T47D (cell line): ENCODE measurements at regions not wholly inside any gene's neighbourhood (a gene's known extent, or its start where the extent isn't known, plus 50 kb on each side); places are given as distances from the start of the nearest gene placed in this dataset.

Source experiments
- DNase-seq, 2 experiments: peaks; one replicate each; pipeline versions ENCODE4 v3.0.0 to v3.0.0-alpha.2; 2011 to 2012; ENCODE audit warnings: low read depth in 1 of 2, low spot score in 1 of 2
- JUND ChIP-seq: IDR thresholded peaks from 2 replicates; pipeline ENCODE4 v1.6.1; 2012; ENCODE audit warnings: low read depth
- in situ Hi-C: cut with HindIII; loops from 2 replicates; pipeline ENCODE4 v1.10.0; 2016; ENCODE audit warnings: low sequenced_read_pairs, low pct_unique_long_range_greater_than_20kb

DNA sequence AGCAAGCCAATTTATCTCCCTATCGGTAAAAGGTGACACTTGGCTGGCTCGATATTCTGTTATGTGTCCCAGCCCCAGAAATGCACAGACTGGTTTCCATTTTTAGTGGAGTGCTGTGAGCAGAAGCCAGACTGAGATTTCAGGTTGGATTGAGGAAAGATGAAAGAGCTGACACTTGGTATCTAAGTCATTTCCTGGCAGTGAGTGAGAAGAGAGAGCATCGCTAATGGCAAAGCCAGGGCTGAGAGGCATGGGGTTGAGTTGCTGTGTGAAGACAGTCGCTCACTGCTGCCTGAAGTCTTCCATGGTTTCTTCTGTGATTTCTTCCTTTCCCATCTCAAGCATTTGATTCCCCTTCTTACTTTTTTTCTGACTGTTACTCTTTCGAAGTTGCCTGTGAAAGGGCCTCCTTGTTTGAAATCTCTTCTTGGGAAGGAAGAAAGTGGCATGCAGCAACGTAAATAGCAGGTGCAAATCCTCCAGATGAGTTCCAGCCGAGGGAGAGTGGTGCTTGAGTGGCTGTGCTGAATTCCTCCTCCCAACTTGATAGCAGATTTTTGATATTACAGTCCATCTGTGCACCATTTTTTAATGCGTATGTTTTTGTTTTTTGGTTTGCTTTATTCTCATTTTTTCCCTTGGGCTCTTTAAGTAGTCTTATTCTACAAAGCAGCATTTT, 109.2 kb upstream of the LIMCH1 start:
- TF ChIP-seq JUND: no peak
- DNase-seq: no peak
- in situ Hi-C loops: no loop called here

DNA sequence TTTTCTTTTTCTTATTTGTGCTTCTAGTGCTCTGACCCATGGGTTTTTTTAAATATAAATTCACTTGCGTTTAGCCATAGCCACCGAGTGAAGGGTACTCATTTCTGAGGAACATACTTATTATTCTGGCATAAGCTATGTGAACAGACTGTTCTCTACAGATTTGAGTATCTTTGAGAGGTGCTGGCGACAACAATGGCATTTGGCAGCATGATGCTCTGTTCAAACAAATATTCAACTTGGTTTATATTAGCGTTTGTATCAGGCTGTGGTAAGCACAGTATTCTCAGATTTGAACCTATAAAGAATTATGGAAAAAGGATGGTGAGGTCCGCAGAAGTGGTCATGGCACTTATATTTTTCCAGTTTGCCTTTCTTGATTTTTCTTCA, 108.7 kb upstream of the LIMCH1 start:
- no peak for TF ChIP-seq JUND
- no peak for DNase-seq
- in situ Hi-C loops: no loop called here

DNA sequence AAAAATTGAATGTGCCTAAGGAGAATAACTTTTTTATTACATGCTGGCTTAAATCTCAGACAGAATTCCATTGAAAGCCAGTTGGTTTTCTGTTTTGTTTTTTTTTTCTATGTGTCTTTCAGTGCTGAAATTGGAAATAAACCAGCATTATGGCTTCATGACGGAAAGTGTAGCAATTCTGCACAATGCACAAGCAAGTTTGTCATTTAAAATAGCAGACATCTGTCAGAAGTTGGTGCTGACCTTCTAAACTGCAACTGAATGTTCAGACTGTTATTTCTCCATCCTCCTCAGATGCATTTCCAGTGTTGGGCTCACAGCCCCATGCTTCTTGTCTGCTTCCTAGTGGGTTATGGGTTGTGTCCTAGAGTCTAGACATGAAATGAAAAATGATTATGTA, 107.2 kb upstream of the LIMCH1 start:
- TF ChIP-seq JUND: no peak
- in situ Hi-C loops: no loop called here
- DNase-seq: no peak

DNA sequence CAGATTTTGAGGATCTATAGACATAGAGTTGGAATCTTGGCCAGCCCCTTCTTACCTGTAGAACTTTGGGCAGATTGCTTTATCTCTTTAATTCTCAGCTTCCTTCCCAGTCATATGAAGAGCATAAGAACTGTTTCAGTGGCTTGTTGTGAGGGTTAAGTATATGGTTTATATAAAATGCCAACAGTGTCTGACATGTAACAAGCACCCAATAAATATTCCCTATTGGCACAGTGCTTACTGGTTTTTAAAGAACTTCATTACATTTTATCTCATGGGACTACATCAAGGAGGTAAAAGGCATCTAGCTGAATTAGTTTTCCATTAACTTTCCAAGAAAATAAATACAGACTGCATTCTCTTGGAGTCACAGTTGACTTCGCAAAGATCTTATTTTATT, 106.7 kb upstream of the LIMCH1 start:
- in situ Hi-C loops: no loop called here
- no peak for DNase-seq
- no peak for TF ChIP-seq JUND

DNA sequence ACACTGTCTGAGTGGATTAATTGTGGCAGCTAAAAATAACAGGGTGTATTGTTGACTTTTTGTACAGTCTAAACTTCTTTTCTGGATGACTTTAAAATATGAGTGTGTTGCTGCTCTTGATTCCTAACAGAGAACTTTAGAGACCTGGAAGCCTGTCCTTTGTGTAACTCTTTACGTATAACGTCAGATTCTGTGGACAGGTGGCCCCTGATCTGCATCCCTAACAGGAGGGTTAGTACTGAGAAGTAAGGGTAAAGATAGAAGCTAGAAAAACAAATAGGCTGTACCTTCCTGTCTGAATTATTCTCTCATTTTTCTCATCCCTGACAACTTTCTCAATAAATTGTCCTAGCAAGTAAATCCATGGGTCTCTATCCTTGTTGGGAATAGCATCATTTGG, 105.7 kb upstream of the LIMCH1 start:
- no peak for TF ChIP-seq JUND
- in situ Hi-C loops: no loop called here
- DNase-seq: no peak

DNA sequence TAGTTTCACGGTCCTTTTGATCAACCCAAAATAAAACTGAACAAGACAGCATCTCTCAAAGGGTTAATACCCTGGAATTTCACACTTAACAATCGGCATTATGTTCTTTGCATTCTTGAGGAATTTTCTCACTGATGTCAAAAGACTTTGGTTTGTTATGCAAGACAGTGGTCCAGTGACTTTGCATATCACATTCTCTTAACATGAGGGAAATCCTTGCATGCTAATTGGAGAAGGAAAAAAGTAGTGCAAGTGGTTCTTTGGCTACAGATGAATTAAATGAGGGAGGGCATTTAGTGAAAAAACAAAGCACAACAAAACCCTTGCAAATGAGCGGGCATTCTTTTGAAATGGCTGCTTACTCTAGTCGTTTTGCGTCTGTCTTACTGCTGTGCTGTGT, 105.1 kb upstream of the LIMCH1 start:
- in situ Hi-C loops: no loop called here
- no peak for TF ChIP-seq JUND

DNA sequence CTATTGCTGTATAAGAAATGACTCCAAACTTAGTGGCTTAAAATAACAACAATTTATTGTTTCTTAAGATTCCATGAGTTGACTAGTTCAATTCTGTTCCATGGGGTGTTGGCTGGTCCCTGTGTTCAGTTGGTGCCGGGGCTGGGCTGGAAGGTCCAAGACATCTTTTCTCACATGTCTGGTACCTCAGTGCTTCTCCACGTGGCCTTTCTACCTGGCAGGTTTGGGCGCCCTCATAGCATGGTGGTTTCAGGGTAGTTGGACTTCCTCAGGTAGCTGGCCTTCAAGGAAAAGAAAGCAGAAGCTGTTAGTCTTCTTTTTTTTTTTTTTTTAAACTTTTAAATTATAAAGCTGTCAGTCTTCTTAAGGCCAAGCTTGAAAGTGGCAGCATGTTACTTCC, 104.6 kb upstream of the LIMCH1 start:
- no peak for TF ChIP-seq JUND
- in situ Hi-C loops: no loop called here
- DNase-seq: no peak

More for the DNA sequence above, 105.1 kb upstream of the LIMCH1 start:
- DNase-seq: peak in 1 of 2 experiments; percentile 12

DNA sequence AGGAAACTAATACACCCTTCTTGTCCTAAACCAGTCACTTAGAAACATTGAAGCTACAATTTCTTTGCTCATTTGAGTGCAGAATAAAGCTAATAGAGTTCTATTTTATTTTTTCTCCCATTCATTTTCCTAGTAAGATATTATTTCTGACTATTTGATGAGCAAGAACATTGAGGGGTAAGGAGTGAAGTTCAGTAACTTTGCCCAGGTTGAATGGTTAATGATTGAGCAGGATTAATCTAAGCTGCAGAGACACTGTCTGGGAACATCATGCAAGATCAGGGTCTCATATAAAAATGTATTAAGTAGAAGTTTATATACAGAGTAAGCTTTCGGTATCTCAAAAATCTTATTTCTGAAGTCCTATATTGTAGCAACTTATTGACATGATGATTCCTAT, 102.4 kb upstream of the LIMCH1 start:
- TF ChIP-seq JUND: no peak
- in situ Hi-C loops: no loop called here
- no peak for DNase-seq

DNA sequence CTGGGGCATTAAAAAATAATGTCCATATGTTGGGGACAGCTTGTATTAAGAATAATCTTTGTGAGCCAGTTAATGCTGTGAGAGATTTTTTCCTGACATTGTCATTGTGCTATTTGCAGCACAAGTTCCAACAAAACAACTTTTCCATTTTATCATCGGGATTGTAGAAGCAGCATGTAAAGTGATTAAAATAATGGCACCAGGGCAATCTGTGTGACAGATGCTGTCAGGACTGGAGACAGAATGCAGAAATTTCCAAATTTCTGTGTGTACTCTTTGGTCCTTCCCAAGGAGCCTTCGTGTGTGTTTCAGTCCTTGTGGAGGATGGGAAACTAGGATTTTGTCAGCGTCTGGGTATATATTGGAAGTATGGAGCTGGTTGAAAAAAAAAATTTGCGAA, 101.5 kb upstream of the LIMCH1 start:
- no peak for DNase-seq
- no peak for TF ChIP-seq JUND
- in situ Hi-C loops: no loop called here

DNA sequence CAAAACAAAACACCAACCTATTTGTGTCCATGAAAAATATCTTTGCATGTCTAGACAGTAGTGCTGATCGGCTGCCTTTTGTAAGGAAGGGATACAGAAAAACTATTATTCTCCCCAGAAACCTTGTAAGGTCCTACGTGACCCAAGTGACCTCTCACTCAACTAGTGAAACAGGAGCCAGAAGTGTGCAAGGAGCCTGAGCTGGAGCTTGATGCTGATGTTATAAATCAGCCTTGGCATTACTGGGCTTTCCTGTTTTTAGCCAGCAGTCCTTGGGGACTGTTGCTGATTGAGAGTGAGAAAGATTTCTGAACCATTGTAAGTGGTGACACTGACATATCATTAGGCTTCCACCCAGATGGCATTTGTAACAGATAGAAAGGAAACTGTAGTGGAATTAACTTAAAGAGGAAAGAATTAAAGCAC, 100.8 kb upstream of the LIMCH1 start:
- TF ChIP-seq JUND: no peak
- in situ Hi-C loops: no loop called here
- peak in 1 of 2 experiments; percentile 4 for DNase-seq

DNA sequence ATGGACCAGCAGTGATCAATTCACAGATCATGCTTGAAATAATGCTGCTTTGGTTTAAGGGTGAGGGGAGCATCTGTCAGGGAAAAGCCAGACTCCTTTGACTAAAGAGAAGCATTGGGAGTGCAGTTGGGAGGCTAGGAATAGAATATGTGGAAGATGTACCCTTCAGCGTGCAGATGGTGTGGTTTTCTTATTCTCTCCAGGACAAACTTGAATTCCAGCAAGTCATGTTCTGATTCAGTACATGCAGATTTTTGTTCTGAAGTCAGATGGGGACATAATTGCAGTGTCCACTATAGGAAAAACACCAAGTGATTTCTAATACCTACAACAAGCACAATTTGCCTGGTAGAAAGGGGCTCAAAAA, 99.0 kb upstream of the LIMCH1 start:
- in situ Hi-C loops: no loop called here
- no peak for TF ChIP-seq JUND
- no peak for DNase-seq

DNA sequence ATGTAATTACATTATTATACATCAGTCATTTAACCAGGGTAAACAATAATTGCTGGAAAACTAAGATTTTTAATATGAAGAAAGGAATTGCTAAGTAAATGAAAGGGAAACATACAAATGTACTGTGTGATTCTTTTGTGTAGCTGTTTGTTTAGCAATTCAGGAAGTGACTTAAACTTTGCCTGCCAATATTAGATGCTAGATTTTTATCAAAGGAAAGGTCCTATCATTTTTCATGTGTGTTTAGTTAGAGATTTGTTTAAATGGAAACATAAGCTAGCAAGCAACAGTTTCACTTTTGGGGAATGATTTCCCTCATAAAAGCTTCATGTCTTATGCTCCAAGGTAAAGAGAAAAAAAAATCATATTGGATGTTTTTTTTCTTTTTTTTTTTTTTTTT, 95.1 kb upstream of the LIMCH1 start:
- in situ Hi-C loops: no loop called here
- DNase-seq: no peak
- no peak for TF ChIP-seq JUND

DNA sequence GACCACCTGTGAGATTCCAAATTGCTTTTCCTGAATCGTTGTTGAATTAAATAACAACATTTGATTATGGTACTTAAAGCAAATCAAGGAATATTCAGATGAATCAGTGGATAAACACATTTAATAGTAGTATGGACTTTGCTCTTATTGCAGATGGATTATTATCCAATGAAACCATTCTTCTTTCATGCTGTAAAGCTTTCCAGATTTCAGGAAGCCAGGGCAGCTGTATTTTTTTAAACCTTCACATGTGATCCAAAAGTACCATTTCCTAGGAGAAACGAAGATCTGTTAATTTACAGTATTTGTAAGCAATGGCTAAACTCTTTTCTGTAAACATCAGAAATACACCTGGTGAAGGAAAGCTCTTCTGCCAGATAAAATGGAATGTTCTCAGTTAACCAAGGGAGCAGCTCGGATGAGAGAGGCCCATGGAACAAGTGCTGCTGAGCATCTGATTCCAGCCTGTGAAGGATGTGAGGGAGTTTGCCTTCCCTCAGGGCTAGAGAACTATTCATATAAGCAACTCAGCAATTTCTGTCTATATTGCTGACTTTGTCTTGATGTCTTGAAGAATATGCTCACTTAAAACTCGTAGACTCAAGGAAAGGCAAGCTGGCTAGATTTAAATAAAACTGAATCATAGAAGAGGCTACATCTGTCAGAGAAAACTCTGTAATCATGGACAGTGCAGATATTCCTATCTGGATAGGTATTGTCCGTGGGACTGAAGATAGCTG, 94.4 kb upstream of the LIMCH1 start:
- in situ Hi-C loops: no loop called here
- no peak for TF ChIP-seq JUND
- DNase-seq: no peak

DNA sequence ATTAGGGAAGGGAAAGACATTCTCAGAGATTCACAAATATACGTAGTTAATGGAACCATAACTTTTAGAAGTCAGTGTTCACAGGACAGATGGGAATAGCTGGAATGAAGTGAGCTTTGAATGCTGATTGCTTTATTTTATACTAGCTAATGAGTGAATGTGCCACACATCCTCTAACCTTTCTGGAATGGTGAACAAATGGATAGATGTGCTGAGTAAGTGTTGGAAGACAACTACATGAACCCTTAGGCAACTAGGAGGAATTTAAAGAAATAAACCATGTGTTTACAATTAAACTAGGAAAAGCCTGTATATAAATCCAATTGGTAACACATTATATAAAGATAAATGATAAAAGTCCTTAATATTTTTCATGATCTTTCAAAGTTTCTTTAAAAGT, 91.6 kb upstream of the LIMCH1 start:
- in situ Hi-C loops: no loop called here
- TF ChIP-seq JUND: no peak
- DNase-seq: no peak
